C4-2B (cell line): ENCODE measurements at regions not wholly inside any gene's neighbourhood (a gene's known extent, or its start where the extent isn't known, plus 50 kb on each side); places are given as distances from the start of the nearest gene placed in this dataset.

Source experiments
- H3K27ac ChIP-seq: fragments of 450-650 bp; 2 replicates; pipeline ENCODE4 v1.5.1; 2017
- ZFX ChIP-seq: fragments of 450-650 bp; IDR thresholded peaks from 2 replicates; pipeline ENCODE4 v1.6.1; 2017
- TF ChIP-seq, protein P1 (sequence below): fragments of 450-650 bp; conservative IDR thresholded peaks from 2 replicates; pipeline ENCODE4 v1.5.1; 2017; ENCODE audit warnings: mild to moderate bottlenecking

DNA sequence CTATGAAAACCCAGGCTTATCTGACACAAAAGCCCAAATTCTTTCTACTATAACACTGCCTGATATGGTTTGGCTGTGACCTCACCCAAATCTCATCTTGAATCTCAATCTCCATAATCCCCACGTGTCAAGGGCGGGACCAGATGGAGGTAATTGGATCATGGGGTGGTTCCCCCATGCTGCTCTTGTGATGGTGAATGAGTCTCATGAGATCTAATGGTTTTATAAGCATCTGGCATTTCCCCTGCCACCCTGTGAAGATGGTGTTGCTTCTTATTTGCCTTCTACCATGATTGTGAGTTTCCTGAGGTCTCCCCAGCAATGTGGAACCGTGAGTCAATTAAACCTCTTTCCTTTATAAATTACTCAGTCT lies 123.3 kb upstream of the USP24 start:
- H3K27ac ChIP-seq: no peak overlapping the region
- TF ChIP-seq ZFX: no peak
- TF ChIP-seq, protein P1, sequence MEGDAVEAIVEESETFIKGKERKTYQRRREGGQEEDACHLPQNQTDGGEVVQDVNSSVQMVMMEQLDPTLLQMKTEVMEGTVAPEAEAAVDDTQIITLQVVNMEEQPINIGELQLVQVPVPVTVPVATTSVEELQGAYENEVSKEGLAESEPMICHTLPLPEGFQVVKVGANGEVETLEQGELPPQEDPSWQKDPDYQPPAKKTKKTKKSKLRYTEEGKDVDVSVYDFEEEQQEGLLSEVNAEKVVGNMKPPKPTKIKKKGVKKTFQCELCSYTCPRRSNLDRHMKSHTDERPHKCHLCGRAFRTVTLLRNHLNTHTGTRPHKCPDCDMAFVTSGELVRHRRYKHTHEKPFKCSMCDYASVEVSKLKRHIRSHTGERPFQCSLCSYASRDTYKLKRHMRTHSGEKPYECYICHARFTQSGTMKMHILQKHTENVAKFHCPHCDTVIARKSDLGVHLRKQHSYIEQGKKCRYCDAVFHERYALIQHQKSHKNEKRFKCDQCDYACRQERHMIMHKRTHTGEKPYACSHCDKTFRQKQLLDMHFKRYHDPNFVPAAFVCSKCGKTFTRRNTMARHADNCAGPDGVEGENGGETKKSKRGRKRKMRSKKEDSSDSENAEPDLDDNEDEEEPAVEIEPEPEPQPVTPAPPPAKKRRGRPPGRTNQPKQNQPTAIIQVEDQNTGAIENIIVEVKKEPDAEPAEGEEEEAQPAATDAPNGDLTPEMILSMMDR: peak; percentile 36

GRCh38 chr1:55337801-55338447 lies 122.8 kb upstream of the USP24 start:
- no peak overlapping the region for H3K27ac ChIP-seq
- TF ChIP-seq, protein P1: peak; percentile 69
- TF ChIP-seq ZFX: no peak

- no peak overlapping the region for H3K27ac ChIP-seq
Measured at GRCh38 chr1:55334797-55335196, 119.6 kb upstream of the USP24 start.

DNA sequence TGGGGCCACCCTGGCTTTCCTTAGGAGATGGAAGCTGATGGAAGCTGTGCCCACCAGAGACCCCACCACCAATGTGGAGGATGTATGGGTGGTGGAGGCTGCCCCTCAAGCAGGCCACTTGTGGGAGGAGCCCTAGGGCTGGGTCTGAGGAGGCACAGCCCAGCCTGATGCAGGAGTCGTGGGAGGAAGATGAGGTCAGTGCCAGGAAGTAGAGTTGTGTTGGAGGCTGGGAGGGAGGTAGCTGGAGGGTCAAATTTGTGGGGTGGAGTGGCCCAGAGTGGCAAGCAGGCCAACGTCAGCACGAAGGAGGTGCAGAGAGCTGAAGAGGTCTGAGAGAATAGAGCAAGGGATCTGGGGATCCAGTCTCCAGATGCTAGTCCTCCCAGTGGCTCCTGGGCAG lies 119.0 kb upstream of the USP24 start:
- TF ChIP-seq, protein P1: no peak
- no peak for TF ChIP-seq ZFX
- H3K27ac ChIP-seq: no peak overlapping the region

More at GRCh38 chr1:55334797-55335196, 119.6 kb upstream of the USP24 start:
- TF ChIP-seq, protein P1: no peak
- TF ChIP-seq ZFX: no peak

- TF ChIP-seq, protein P1: no peak
Measured at GRCh38 chr1:55333461-55333860, 118.3 kb upstream of the USP24 start.

DNA sequence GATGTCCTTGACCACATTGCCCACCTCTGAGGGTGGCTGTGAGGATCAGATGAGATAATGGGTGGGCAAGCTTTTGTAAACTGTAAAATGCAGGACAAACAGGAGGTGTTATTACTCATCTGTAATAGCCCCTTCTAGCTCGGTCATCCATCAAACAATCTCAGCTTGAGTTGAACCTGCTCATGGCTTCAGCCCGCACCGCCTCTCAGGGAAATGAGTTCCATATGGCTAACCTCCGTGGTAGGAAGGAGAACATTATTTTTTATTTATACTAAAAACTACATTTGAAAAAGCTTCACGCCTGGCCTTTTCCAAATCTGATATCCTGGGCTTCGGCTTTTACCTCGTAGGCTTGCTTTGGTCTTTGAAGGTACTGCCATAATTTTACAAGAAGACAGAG lies 116.2 kb upstream of the USP24 start:
- no peak overlapping the region for H3K27ac ChIP-seq
- TF ChIP-seq ZFX: no peak
- TF ChIP-seq, protein P1: no peak

More at GRCh38 chr1:55333461-55333860, 118.3 kb upstream of the USP24 start:
- H3K27ac ChIP-seq: no peak overlapping the region

GRCh38 chr1:55329808-55330432 lies 114.8 kb upstream of the USP24 start:
- TF ChIP-seq ZFX: no peak
- TF ChIP-seq, protein P1: no peak
- no peak overlapping the region for H3K27ac ChIP-seq
